GM12872 (cell line): ENCODE measurements at regions not wholly inside any gene's neighbourhood (a gene's known extent, or its start where the extent isn't known, plus 50 kb on each side); places are given as distances from the start of the nearest gene placed in this dataset.

Experiments
- CTCF ChIP-seq: IDR thresholded peaks from 3 replicates; pipeline ENCODE4 v1.5.1; 2011; ENCODE audit warnings: low read depth, mild to moderate bottlenecking, low read length, moderate library complexity; ENCODE audit not compliant: insufficient read depth

- no peak for TF ChIP-seq CTCF
These were observed 69.7 kb upstream of the SLC38A2 start for GRCh38 chr12:46442239-46442638.

- TF ChIP-seq CTCF, result no peak
These were observed 67.4 kb upstream of the SLC38A2 start for GRCh38 chr12:46439793-46440511.

- no peak for TF ChIP-seq CTCF
These were observed 66.2 kb upstream of the SLC38A2 start for GRCh38 chr12:46438719-46439319.

- no peak for TF ChIP-seq CTCF
These were observed 65.7 kb upstream of the SLC38A2 start for GRCh38 chr12:46438256-46438655.

- no peak for TF ChIP-seq CTCF
These were observed 64.9 kb upstream of the SLC38A2 start for GRCh38 chr12:46437469-46437868.

- TF ChIP-seq CTCF, result no peak
These were observed 64.2 kb upstream of the SLC38A2 start for GRCh38 chr12:46436747-46437146.

- no peak for TF ChIP-seq CTCF
These were observed 63.1 kb upstream of the SLC38A2 start for GRCh38 chr12:46435625-46436024.
